ENCODE measurements at regions not wholly inside any gene's neighbourhood (a gene's known extent, or its start where the extent isn't known, plus 50 kb on each side); places are given as distances from the start of the nearest gene placed in this dataset.

GRCh38 chr12:61291647-61292046 lies 968.6 kb upstream of the USP15 start:
- TF ChIP-seq POLR2AphosphoS5 (IDR thresholded peaks at IDR 0.05) (no peak), CTCF (IDR thresholded peaks at IDR 0.05; ENCODE audit: poor library complexity, severe bottlenecking) (no peak), EZH2 (IDR thresholded peaks at IDR 0.05; ENCODE audit: borderline replicate concordance, insufficient read depth, low read length, poor library complexity, severe bottlenecking) (no peak), SMC3 (conservative IDR thresholded peaks at IDR 0.05; ENCODE audit: poor library complexity) (no peak), RAD21 (conservative IDR thresholded peaks at IDR 0.05) (no peak)

Measured in neural cell (in vitro differentiated cells).